ENCODE measurements at regions not wholly inside any gene's neighbourhood (a gene's known extent, or its start where the extent isn't known, plus 50 kb on each side); places are given as distances from the start of the nearest gene placed in this dataset.

GRCh38 chr11:19661827-19662226 lies 50.8 kb upstream of the NAV2 start:
- intact Hi-C loops (cut with micrococcal nuclease) = no loop called here
- peaks cover 10% of the 10 kb centered on the region for H3K4me1 ChIP-seq
- no peak overlapping the region for H3K4me3 ChIP-seq
- no peaks in the 10 kb centered on the region for H3K27me3 ChIP-seq (ENCODE audit: low read depth)
- no peaks in the 10 kb centered on the region for H3K36me3 ChIP-seq
- TF ChIP-seq CTCF (IDR thresholded peaks at IDR 0.05; ENCODE audit: borderline replicate concordance) = no peak
- DNase-seq = no peak
- H3K9me3 ChIP-seq (replicated peaks) = no peaks in the 10 kb centered on the region
- H3K27ac ChIP-seq (replicated peaks) = no peak overlapping the region

DNA sequence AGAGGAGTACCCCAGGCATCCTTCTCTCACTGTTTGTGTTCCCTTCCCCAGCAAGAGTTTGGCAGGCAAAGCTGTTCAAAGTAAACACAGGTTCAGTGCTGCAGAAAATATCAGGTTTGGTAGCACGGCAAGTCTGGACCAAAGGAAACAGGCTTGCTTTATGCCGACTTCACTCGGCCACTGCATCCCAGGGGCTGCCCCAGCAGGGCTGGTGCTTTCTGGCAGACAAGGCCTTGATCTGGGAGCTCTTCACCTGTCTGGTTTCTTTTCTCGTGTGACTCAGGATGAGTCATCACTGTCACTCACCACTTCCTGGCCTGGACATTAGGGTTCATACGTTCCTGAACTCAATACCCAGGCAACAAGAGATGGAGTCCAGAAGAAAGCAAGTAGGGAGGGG lies 52.6 kb upstream of the NAV2 start:
- DNase-seq = no peak
- Histone ChIP-seq H3K27me3 (ENCODE audit: low read depth) (no peaks in the 10 kb centered on the region), H3K4me3 (no peak overlapping the region), H3K4me1 (peaks cover 4% of the 10 kb centered on the region), H3K9me3 (replicated peaks) (no peaks in the 10 kb centered on the region), H3K27ac (replicated peaks) (no peak overlapping the region), H3K36me3 (no peaks in the 10 kb centered on the region)
- no peak for TF ChIP-seq CTCF (IDR thresholded peaks at IDR 0.05; ENCODE audit: borderline replicate concordance)
- intact Hi-C loops (cut with micrococcal nuclease) = no loop called here

- TF ChIP-seq CTCF (IDR thresholded peaks at IDR 0.05; ENCODE audit: borderline replicate concordance) = no peak
- Histone ChIP-seq H3K27me3 (ENCODE audit: low read depth) (no peaks in the 10 kb centered on the region), H3K36me3 (no peaks in the 10 kb centered on the region), H3K9me3 (replicated peaks) (no peaks in the 10 kb centered on the region), H3K27ac (replicated peaks) (no peak overlapping the region), H3K4me1 (no peaks in the 10 kb centered on the region), H3K4me3 (no peak overlapping the region)
- intact Hi-C loops (cut with micrococcal nuclease) = no loop called here
- no peak for DNase-seq
These were observed 53.1 kb upstream of the NAV2 start for GRCh38 chr11:19659529-19659928.

GRCh38 chr11:19658344-19658743 lies 54.3 kb upstream of the NAV2 start:
- intact Hi-C loops (cut with micrococcal nuclease) = no loop called here
- H3K27me3 ChIP-seq (ENCODE audit: low read depth) = no peaks in the 10 kb centered on the region
- DNase-seq = no peak
- peaks cover under 1% of the 10 kb centered on the region for H3K4me1 ChIP-seq
- no peak overlapping the region for H3K4me3 ChIP-seq
- peak; percentile 30 for TF ChIP-seq CTCF (IDR thresholded peaks at IDR 0.05; ENCODE audit: borderline replicate concordance)
- no peaks in the 10 kb centered on the region for H3K9me3 ChIP-seq (replicated peaks)
- no peak overlapping the region for H3K27ac ChIP-seq (replicated peaks)
- no peaks in the 10 kb centered on the region for H3K36me3 ChIP-seq

- intact Hi-C loops (cut with micrococcal nuclease) = no loop called here
- peaks cover 8% of the 10 kb centered on the region for H3K4me1 ChIP-seq
- H3K9me3 ChIP-seq (replicated peaks) = no peaks in the 10 kb centered on the region
- no peak for DNase-seq
- no peaks in the 10 kb centered on the region for H3K36me3 ChIP-seq
- H3K27ac ChIP-seq (replicated peaks) = no peak overlapping the region
- H3K27me3 ChIP-seq (ENCODE audit: low read depth) = no peaks in the 10 kb centered on the region
- H3K4me3 ChIP-seq = no peak overlapping the region
- no peak for TF ChIP-seq CTCF (IDR thresholded peaks at IDR 0.05; ENCODE audit: borderline replicate concordance)
These were observed 56.5 kb upstream of the NAV2 start for GRCh38 chr11:19656140-19656541.
